ENCODE measurements at regions not wholly inside any gene's neighbourhood (a gene's known extent, or its start where the extent isn't known, plus 50 kb on each side); places are given as distances from the start of the nearest gene placed in this dataset.

- no peak for FAIRE-seq
Measured at GRCh38 chr5:175025077-175025476, 300.7 kb downstream of the MSX2 start.

- no peak for FAIRE-seq
Measured at GRCh38 chr5:175021841-175022625, 297.7 kb downstream of the MSX2 start.

- no peak for FAIRE-seq
Measured at GRCh38 chr5:175021321-175021720, 296.9 kb downstream of the MSX2 start.

GRCh38 chr5:175015028-175015685 lies 290.8 kb downstream of the MSX2 start:
- FAIRE-seq, result no peak

GRCh38 chr5:175013251-175013650 lies 288.9 kb downstream of the MSX2 start:
- no peak for FAIRE-seq

GRCh38 chr5:175012267-175012666 lies 287.9 kb downstream of the MSX2 start:
- no peak for FAIRE-seq

GRCh38 chr5:175003531-175003930 lies 279.1 kb downstream of the MSX2 start:
- FAIRE-seq, result no peak

- FAIRE-seq, result no peak
Measured at GRCh38 chr5:175001876-175002645, 277.7 kb downstream of the MSX2 start.

GRCh38 chr5:175001311-175001710 lies 276.9 kb downstream of the MSX2 start:
- no peak for FAIRE-seq

GRCh38 chr5:174999581-174999980 lies 275.2 kb downstream of the MSX2 start:
- FAIRE-seq, result no peak

- FAIRE-seq, result no peak
Measured at GRCh38 chr5:174998131-174998730, 273.8 kb downstream of the MSX2 start.

- FAIRE-seq, result no peak
Measured at GRCh38 chr5:174997688-174998087, 273.3 kb downstream of the MSX2 start.

- FAIRE-seq, result no peak
Measured at GRCh38 chr5:174996941-174997340, 272.6 kb downstream of the MSX2 start.

- FAIRE-seq, result no peak
Measured at GRCh38 chr5:174995827-174996226, 271.4 kb downstream of the MSX2 start.

- no peak for FAIRE-seq
Measured at GRCh38 chr5:174991847-174992246, 267.5 kb downstream of the MSX2 start.

- no peak for FAIRE-seq
Measured at GRCh38 chr5:174990909-174991308, 266.5 kb downstream of the MSX2 start.

GRCh38 chr5:174987443-174988012 lies 263.1 kb downstream of the MSX2 start:
- no peak for FAIRE-seq

- no peak for FAIRE-seq
Measured at GRCh38 chr5:174984863-174985262, 260.5 kb downstream of the MSX2 start.

GRCh38 chr5:174982485-174982884 lies 258.1 kb downstream of the MSX2 start:
- no peak for FAIRE-seq

GRCh38 chr5:174981416-174981815 lies 257.0 kb downstream of the MSX2 start:
- FAIRE-seq, result no peak

GRCh38 chr5:174980952-174981351 lies 256.6 kb downstream of the MSX2 start:
- no peak for FAIRE-seq

- FAIRE-seq, result no peak
Measured at GRCh38 chr5:174972291-174972690, 247.9 kb downstream of the MSX2 start.

- no peak for FAIRE-seq
Measured at GRCh38 chr5:174971210-174971609, 246.8 kb downstream of the MSX2 start.

All from colon (tissue), 2 donors.